SK-N-SH (cell line): ENCODE measurements at regions not wholly inside any gene's neighbourhood (a gene's known extent, or its start where the extent isn't known, plus 50 kb on each side); places are given as distances from the start of the nearest gene placed in this dataset.

Experiments
- CTCF ChIA-PET: fragments of 300-600, 350-600 bp; formaldehyde crosslinking; extraction: SDS; loops from one replicate; lab custom pipeline; 2021; lab: Yijun Ruan, JAX
- POLR2A ChIA-PET: fragments of 350-600 bp; sonication (Branson Sonifier 250); formaldehyde crosslinking; extraction: SDS; loops from one replicate; lab custom pipeline; 2020; ENCODE audit warnings: antibody characterized with exemption, inconsistent platforms; lab: Yijun Ruan, JAX
- DNase-seq: peaks from one replicate; pipeline ENCODE4 v3.0.0; 2012
- H2AFZ ChIP-seq: fragments of 200-600 bp; sonication (generic); 2 replicates; pipeline ENCODE4 v1.8.1; 2016; ENCODE audit warnings: antibody characterized with exemption, mild to moderate bottlenecking, low read depth
- H3F3A ChIP-seq: fragments of 200-600 bp; sonication (generic); replicated peaks from 2 replicates; pipeline ENCODE3; 2016; ENCODE audit warnings: antibody characterized with exemption, mild to moderate bottlenecking; ENCODE audit not compliant: insufficient read depth
- H3K27ac ChIP-seq, 2 experiments: fragments of 200-500 bp in 1 of 2; fragments of 200-600 bp in 1 of 2; sonication (Bioruptor generic) in 1 of 2; sonication (generic), shearing (Covaris generic) in 1 of 2; 2 replicates each; pipeline versions ENCODE4 v1.5.1 to v1.6.1; 2014 to 2016; ENCODE audit warnings: low read depth in 2 of 2, inconsistent platforms in 1 of 2, low read length in 1 of 2, mild to moderate bottlenecking in 1 of 2, mixed read lengths in 1 of 2
- H3K27me3 ChIP-seq: fragments of 200-600 bp; sonication (generic), shearing (Covaris generic); 2 replicates; pipeline ENCODE4 v1.6.1; 2016; ENCODE audit warnings: mixed run types; ENCODE audit not compliant: insufficient read depth
- H3K36me3 ChIP-seq, 2 experiments: fragments of 200-500 bp in 1 of 2; fragments of 200-600 bp in 1 of 2; sonication (Bioruptor generic) in 1 of 2; sonication (generic) in 1 of 2; replicated peaks in 1 of 2; 2 replicates each; pipeline versions ENCODE3 to v1.5.1; 2014 to 2016; ENCODE audit warnings: low read length in 1 of 2, mild to moderate bottlenecking in 1 of 2; ENCODE audit not compliant: insufficient read depth in 2 of 2, control insufficient read depth in 1 of 2
- H3K4me1 ChIP-seq, 2 experiments: fragments of 200-500 bp in 1 of 2; fragments of 200-600 bp in 1 of 2; sonication (Bioruptor generic) in 1 of 2; sonication (generic), shearing (Covaris generic) in 1 of 2; 2 replicates each; pipeline versions ENCODE4 v1.5.1 to v1.6.1; 2014 to 2016; ENCODE audit warnings: low read depth in 1 of 2, low read length in 1 of 2, mixed run types in 1 of 2; ENCODE audit not compliant: insufficient read depth in 2 of 2, control insufficient read depth in 1 of 2
- H3K4me2 ChIP-seq: fragments of 200-600 bp; sonication (generic), shearing (Covaris generic); 2 replicates; pipeline ENCODE4 v1.6.1; 2017; ENCODE audit warnings: mixed run types
- H3K4me3 ChIP-seq, 2 experiments: fragments of 200-500 bp in 1 of 2; fragments of 200-600 bp in 1 of 2; sonication (Bioruptor generic) in 1 of 2; sonication (generic), shearing (Covaris generic) in 1 of 2; 2 replicates each; pipeline versions ENCODE4 v1.5.1 to v1.8.1; 2014 to 2016; ENCODE audit warnings: low read depth in 2 of 2, inconsistent platforms in 1 of 2, low read length in 1 of 2, mild to moderate bottlenecking in 1 of 2, mixed read lengths in 1 of 2, moderate library complexity in 1 of 2
- H3K79me2 ChIP-seq: fragments of 200-600 bp; sonication (generic); 2 replicates; pipeline ENCODE4 v1.8.1; 2017; ENCODE audit warnings: mild to moderate bottlenecking; ENCODE audit not compliant: insufficient read depth
- H3K9ac ChIP-seq: fragments of 200-600 bp; sonication (generic); 2 replicates; pipeline ENCODE4 v1.6.1; 2017; ENCODE audit warnings: mixed run types
- H3K9me2 ChIP-seq: fragments of 200-600 bp; sonication (generic); 2 replicates; pipeline ENCODE4 v1.6.1; 2017; ENCODE audit warnings: mixed run types
- H3K9me3 ChIP-seq: fragments of 200-600 bp; sonication (generic); 2 replicates; pipeline ENCODE4 v1.6.1; 2017; ENCODE audit warnings: mixed run types, mild to moderate bottlenecking, moderate library complexity
- H4K20me1 ChIP-seq: fragments of 200-600 bp; sonication (generic); 2 replicates; pipeline ENCODE4 v1.6.1; 2017; ENCODE audit warnings: mild to moderate bottlenecking, mixed run types; ENCODE audit not compliant: insufficient read depth
- CHD2 ChIP-seq: fragments of 150-350 bp; IDR thresholded peaks from 2 replicates; pipeline ENCODE4 v1.6.1; 2018; ENCODE audit warnings: low read length; ENCODE audit not compliant: partially characterized antibody
- ELF1 ChIP-seq: IDR thresholded peaks from 2 replicates; pipeline ENCODE4 v1.4.0; 2012
- EP300 ChIP-seq, 2 experiments: IDR thresholded peaks; 2 replicates each; pipeline versions ENCODE4 v1.4.0 to v1.6.1; 2012; ENCODE audit warnings: borderline replicate concordance in 1 of 2, low read depth in 1 of 2, low read length in 1 of 2
- EZH2phosphoT487 ChIP-seq: fragments of 200-600 bp; sonication (generic); IDR thresholded peaks from 2 replicates; pipeline ENCODE4 v1.6.1; 2017; ENCODE audit warnings: low read depth, mixed run types, mild to moderate bottlenecking, antibody characterized with exemption, moderate library complexity, borderline replicate concordance
- FOSL2 ChIP-seq: IDR thresholded peaks from 2 replicates; pipeline ENCODE4 v1.4.0; 2012; ENCODE audit warnings: low read depth, mild to moderate bottlenecking, moderate library complexity, borderline replicate concordance
- FOXJ3 ChIP-seq: sonication (generic); formaldehyde crosslinking; IDR thresholded peaks from 2 replicates; pipeline ENCODE4 v1.5.1; 2020; ENCODE audit warnings: mild to moderate bottlenecking, missing genetic modification reagents
- GABPA ChIP-seq: IDR thresholded peaks from 2 replicates; pipeline ENCODE4 v1.4.0; 2012; ENCODE audit warnings: low read depth, mild to moderate bottlenecking
- MEF2A ChIP-seq: IDR thresholded peaks from 2 replicates; pipeline ENCODE4 v1.4.0; 2012; ENCODE audit warnings: low read depth, borderline replicate concordance
- NFIC ChIP-seq: IDR thresholded peaks from 2 replicates; pipeline ENCODE4 v1.4.0; 2012; ENCODE audit warnings: borderline replicate concordance
- RXRA ChIP-seq: IDR thresholded peaks from 2 replicates; pipeline ENCODE4 v1.4.0; 2012; ENCODE audit warnings: low read depth, mild to moderate bottlenecking, borderline replicate concordance
- SMC3 ChIP-seq: IDR thresholded peaks from 2 replicates; pipeline ENCODE4 v1.6.1; 2012; ENCODE audit warnings: low read depth, low read length, improper control_type of control experiment
- TCF12 ChIP-seq: IDR thresholded peaks from 2 replicates; pipeline ENCODE4 v1.4.0; 2012
- YY1 ChIP-seq: IDR thresholded peaks from 2 replicates; pipeline ENCODE4 v1.4.0; 2012; ENCODE audit warnings: low read depth, mild to moderate bottlenecking
- WGBS: methylation state at CpG from one replicate; pipeline ENCODE4 v1.1.6; 2017; ENCODE audit warnings: low lambda C conversion rate; 5-methylcytosine and 5-hydroxymethylcytosine counted together
- TF ChIP-seq, protein P1 (sequence below): IDR thresholded peaks from 2 replicates; pipeline ENCODE4 v1.6.1; 2012; ENCODE audit warnings: mild to moderate bottlenecking, low read depth, low read length, moderate library complexity
- TF ChIP-seq, protein P2 (sequence below): IDR thresholded peaks from 2 replicates; pipeline ENCODE4 v1.4.0; 2012; ENCODE audit warnings: low read depth, borderline replicate concordance
- TF ChIP-seq, protein P3 (sequence below): IDR thresholded peaks from 2 replicates; pipeline ENCODE4 v1.4.0; 2012; ENCODE audit warnings: low read depth
- TF ChIP-seq, protein P4 (sequence below): fragments of 150-350 bp; IDR thresholded peaks from 2 replicates; pipeline ENCODE4 v1.6.1; 2016; ENCODE audit warnings: mild to moderate bottlenecking, low read depth, low read length

DNA sequence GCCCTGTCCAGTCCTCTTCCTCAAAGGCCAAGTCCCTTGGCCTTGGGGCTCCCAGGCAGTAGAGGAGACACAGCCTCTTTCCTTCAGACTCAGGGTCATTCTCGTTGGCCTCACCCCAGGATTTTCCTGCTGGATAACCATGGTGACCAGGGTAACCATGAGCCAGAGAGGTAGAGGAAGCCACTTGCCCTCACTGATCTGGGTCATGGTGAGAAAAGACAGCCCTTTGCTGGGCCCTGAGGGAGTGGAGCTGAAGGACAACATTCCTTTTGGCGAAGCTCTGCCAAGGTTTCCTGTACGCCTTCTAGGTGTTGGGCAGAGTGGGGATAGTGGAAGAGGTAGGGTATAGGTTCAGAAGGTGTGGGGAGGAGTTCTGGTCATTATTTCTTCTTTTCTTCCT is 53.1 kb upstream of the WNT4 start:
- ChIA-PET POLR2A (no interaction called here), CTCF (interaction anchor here (0.9 to 1.8 kb wide), 2 partner anchors 80 to 90 kb away, joined by 3 to 6 read pairs; no protein-coding TSS in a partner anchor)
- Histone ChIP-seq H3K4me2 (no peak overlapping the region), H3K36me3 (no peaks in the 10 kb centered on the region), H3K27me3 (0 out of 2 replicates have a peak, but pooled peaks cover 11% of the 10 kb centered on the region), H3K9me2 (no peaks in the 10 kb centered on the region), H3K4me3 (no peak overlapping the region), H3K27ac (no peak overlapping the region), H3K79me2 (no peaks in the 10 kb centered on the region), H3K9ac (no peak overlapping the region), H3F3A (no peaks in the 10 kb centered on the region), H2AFZ (no peak overlapping the region), H3K4me1 (no peaks in the 10 kb centered on the region), H3K9me3 (no peaks in the 10 kb centered on the region), H4K20me1 (no peaks in the 10 kb centered on the region)
- no peak for TF ChIP-seq EP300 (IDR thresholded peaks at IDR 0.05; ENCODE audit: borderline replicate concordance in 1 of 2, low read depth in 1 of 2, low read length in 1 of 2)
- TF ChIP-seq CHD2, result no peak
- TF ChIP-seq EZH2phosphoT487, result no peak
- TF ChIP-seq RXRA, result no peak
- TF ChIP-seq, protein P1, sequence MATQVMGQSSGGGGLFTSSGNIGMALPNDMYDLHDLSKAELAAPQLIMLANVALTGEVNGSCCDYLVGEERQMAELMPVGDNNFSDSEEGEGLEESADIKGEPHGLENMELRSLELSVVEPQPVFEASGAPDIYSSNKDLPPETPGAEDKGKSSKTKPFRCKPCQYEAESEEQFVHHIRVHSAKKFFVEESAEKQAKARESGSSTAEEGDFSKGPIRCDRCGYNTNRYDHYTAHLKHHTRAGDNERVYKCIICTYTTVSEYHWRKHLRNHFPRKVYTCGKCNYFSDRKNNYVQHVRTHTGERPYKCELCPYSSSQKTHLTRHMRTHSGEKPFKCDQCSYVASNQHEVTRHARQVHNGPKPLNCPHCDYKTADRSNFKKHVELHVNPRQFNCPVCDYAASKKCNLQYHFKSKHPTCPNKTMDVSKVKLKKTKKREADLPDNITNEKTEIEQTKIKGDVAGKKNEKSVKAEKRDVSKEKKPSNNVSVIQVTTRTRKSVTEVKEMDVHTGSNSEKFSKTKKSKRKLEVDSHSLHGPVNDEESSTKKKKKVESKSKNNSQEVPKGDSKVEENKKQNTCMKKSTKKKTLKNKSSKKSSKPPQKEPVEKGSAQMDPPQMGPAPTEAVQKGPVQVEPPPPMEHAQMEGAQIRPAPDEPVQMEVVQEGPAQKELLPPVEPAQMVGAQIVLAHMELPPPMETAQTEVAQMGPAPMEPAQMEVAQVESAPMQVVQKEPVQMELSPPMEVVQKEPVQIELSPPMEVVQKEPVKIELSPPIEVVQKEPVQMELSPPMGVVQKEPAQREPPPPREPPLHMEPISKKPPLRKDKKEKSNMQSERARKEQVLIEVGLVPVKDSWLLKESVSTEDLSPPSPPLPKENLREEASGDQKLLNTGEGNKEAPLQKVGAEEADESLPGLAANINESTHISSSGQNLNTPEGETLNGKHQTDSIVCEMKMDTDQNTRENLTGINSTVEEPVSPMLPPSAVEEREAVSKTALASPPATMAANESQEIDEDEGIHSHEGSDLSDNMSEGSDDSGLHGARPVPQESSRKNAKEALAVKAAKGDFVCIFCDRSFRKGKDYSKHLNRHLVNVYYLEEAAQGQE, result no peak
- TF ChIP-seq, protein P2, sequence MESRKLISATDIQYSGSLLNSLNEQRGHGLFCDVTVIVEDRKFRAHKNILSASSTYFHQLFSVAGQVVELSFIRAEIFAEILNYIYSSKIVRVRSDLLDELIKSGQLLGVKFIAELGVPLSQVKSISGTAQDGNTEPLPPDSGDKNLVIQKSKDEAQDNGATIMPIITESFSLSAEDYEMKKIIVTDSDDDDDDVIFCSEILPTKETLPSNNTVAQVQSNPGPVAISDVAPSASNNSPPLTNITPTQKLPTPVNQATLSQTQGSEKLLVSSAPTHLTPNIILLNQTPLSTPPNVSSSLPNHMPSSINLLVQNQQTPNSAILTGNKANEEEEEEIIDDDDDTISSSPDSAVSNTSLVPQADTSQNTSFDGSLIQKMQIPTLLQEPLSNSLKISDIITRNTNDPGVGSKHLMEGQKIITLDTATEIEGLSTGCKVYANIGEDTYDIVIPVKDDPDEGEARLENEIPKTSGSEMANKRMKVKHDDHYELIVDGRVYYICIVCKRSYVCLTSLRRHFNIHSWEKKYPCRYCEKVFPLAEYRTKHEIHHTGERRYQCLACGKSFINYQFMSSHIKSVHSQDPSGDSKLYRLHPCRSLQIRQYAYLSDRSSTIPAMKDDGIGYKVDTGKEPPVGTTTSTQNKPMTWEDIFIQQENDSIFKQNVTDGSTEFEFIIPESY, result no peak
- no peak for DNase-seq
- WGBS, result 58% methylated on average over 3 of the region's 3 CpGs

DNA sequence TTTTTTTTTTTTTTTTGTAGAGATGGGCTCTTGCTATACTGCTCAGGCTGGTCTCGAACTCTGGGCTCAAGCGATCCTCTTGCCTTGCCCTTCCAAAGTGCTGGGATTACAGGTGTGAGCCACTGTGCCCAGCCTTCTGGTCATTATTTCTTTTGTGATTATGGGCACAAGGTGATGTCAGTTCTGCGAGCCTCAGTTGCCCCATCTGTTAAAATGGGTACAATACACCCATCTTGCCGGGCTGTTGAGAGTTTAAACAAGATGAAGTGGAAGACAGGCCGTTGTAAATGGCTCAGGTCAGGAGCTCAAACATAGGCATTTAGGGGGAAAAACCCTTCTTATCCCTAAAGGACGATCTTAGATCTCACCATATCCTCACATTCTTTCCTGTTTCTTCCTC is 53.7 kb upstream of the WNT4 start:
- POLR2A ChIA-PET, result no interaction called here
- CTCF ChIA-PET, result interaction anchor here (0.9 to 1.8 kb wide), 2 partner anchors 79 to 91 kb away, joined by 3 to 6 read pairs; no protein-coding TSS in a partner anchor
- TF ChIP-seq FOXJ3 (CRISPR knock-in tag) (no peak), YY1 (no peak), NFIC (no peak), TCF12 (no peak), ELF1 (no peak), SMC3 (no peak), FOSL2 (no peak), GABPA (no peak), MEF2A (no peak)
- TF ChIP-seq, protein P3, sequence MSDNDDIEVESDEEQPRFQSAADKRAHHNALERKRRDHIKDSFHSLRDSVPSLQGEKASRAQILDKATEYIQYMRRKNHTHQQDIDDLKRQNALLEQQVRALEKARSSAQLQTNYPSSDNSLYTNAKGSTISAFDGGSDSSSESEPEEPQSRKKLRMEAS, result no peak
- TF ChIP-seq, protein P4, sequence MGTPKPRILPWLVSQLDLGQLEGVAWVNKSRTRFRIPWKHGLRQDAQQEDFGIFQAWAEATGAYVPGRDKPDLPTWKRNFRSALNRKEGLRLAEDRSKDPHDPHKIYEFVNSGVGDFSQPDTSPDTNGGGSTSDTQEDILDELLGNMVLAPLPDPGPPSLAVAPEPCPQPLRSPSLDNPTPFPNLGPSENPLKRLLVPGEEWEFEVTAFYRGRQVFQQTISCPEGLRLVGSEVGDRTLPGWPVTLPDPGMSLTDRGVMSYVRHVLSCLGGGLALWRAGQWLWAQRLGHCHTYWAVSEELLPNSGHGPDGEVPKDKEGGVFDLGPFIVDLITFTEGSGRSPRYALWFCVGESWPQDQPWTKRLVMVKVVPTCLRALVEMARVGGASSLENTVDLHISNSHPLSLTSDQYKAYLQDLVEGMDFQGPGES, result no peak
- no peak overlapping the region for H2AFZ ChIP-seq
- no peak overlapping the region for H3K27ac ChIP-seq
- H3K9me2 ChIP-seq, result no peaks in the 10 kb centered on the region
- H3K9me3 ChIP-seq, result no peaks in the 10 kb centered on the region
- H3K4me1 ChIP-seq, result no peaks in the 10 kb centered on the region
- H3K36me3 ChIP-seq, result no peaks in the 10 kb centered on the region
- 56% methylated on average over 6 of the region's 6 CpGs for WGBS
- no peak for DNase-seq
- H3K9ac ChIP-seq, result no peak overlapping the region
- 0 out of 2 replicates have a peak, but pooled peaks cover 11% of the 10 kb centered on the region for H3K27me3 ChIP-seq
- H3F3A ChIP-seq, result no peaks in the 10 kb centered on the region
- no peak overlapping the region for H3K4me2 ChIP-seq
- no peaks in the 10 kb centered on the region for H4K20me1 ChIP-seq
- H3K79me2 ChIP-seq, result no peaks in the 10 kb centered on the region
- no peak overlapping the region for H3K4me3 ChIP-seq
